BJ (cell line): ENCODE measurements at regions not wholly inside any gene's neighbourhood (a gene's known extent, or its start where the extent isn't known, plus 50 kb on each side); places are given as distances from the start of the nearest gene placed in this dataset.

Source experiments
- CTCF ChIA-PET: fragments of 350-600 bp; formaldehyde crosslinking; extraction: SDS; loops from one replicate; lab custom pipeline; 2021; ENCODE audit warnings: antibody characterized with exemption, inconsistent platforms; lab: Yijun Ruan, JAX
- POLR2A ChIA-PET: fragments of 300-600 bp; sonication (Branson Sonifier 250); formaldehyde crosslinking; extraction: SDS; loops from one replicate; lab custom pipeline; 2021; ENCODE audit warnings: antibody characterized with exemption; lab: Charles Lee
- DNase-seq: peaks from one replicate; pipeline ENCODE4 v3.0.0-alpha.2; 2011; ENCODE audit warnings: low read depth
- H3K27me3 ChIP-seq: 2 replicates; pipeline ENCODE4 v1.6.0; 2011; ENCODE audit warnings: low read length; ENCODE audit not compliant: control insufficient read depth, insufficient read depth
- H3K36me3 ChIP-seq: 2 replicates; pipeline ENCODE4 v1.5.1; 2011; ENCODE audit warnings: low read length; ENCODE audit not compliant: control insufficient read depth, insufficient read depth
- H3K4me3 ChIP-seq: 2 replicates; pipeline ENCODE4 v1.5.1; 2011; ENCODE audit warnings: low read depth, mild to moderate bottlenecking, control low read depth, low read length
- TF ChIP-seq, protein P1 (sequence below): IDR thresholded peaks from 2 replicates; pipeline ENCODE4 v1.5.1; 2011; ENCODE audit warnings: low read depth, mild to moderate bottlenecking, control low read depth, inconsistent platforms, low read length, moderate library complexity; ENCODE audit not compliant: insufficient read depth

DNA sequence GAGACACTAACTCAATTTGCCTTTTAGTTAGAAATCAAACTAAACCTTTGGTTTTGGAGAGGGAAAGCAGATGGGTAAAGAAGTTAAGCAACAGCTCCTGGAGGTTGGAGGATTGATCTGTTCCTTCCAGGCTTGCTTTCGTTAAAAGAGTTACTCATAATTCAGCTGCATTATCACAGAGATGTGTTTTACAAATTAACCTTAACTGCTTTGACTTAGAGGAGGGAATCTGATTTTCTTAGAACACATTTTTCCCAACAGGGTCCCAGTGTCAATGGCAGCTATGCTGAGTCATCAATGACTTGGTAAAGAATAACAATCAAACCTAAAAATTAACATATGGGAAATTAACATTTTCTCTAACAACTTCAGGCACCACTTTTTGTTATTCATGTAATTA, 113.4 kb downstream of the COPS8 start:
- TF ChIP-seq, protein P1, sequence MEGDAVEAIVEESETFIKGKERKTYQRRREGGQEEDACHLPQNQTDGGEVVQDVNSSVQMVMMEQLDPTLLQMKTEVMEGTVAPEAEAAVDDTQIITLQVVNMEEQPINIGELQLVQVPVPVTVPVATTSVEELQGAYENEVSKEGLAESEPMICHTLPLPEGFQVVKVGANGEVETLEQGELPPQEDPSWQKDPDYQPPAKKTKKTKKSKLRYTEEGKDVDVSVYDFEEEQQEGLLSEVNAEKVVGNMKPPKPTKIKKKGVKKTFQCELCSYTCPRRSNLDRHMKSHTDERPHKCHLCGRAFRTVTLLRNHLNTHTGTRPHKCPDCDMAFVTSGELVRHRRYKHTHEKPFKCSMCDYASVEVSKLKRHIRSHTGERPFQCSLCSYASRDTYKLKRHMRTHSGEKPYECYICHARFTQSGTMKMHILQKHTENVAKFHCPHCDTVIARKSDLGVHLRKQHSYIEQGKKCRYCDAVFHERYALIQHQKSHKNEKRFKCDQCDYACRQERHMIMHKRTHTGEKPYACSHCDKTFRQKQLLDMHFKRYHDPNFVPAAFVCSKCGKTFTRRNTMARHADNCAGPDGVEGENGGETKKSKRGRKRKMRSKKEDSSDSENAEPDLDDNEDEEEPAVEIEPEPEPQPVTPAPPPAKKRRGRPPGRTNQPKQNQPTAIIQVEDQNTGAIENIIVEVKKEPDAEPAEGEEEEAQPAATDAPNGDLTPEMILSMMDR: no peak
- DNase-seq: no peak
- no peaks in the 10 kb centered on the region for H3K36me3 ChIP-seq
- H3K4me3 ChIP-seq: no peak overlapping the region
- CTCF ChIA-PET: interaction anchor here (1.1 to 1.3 kb wide), 3 partner anchors 26 to 100 kb away, joined by 3 to 5 read pairs (median 4); no protein-coding TSS in a partner anchor
- POLR2A ChIA-PET: interaction anchor here (0.6 to 1.0 kb wide), 3 partner anchors 16 to 212 kb away, joined by 3 to 5 read pairs (median 3); no protein-coding TSS in a partner anchor
- no peaks in the 10 kb centered on the region for H3K27me3 ChIP-seq

DNA sequence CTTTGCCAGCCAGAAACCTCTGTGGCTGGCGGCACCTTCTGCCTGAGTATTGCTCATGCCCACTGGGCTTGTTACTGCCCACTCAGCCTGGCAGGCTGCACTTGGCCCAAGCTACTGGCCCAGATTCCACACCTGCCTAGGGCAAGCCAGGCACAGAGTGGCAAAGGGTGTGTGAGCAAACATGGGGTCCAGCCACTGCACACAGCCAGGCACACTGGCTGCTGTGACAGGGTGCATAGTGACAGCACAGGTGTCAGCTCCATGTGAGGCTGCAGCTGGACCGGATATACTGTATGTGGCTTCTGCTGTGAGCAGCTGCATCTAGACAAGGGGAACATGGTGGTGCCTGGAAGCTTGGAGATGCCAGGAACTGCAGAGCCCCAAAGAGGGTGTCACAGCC, 113.9 kb downstream of the COPS8 start:
- Histone ChIP-seq H3K4me3 (no peak overlapping the region), H3K27me3 (no peaks in the 10 kb centered on the region), H3K36me3 (no peaks in the 10 kb centered on the region)
- ChIA-PET CTCF (interaction anchor here (0.6 to 1.3 kb wide), 5 partner anchors 34 to 403 kb away, joined by 3 to 5 read pairs (median 3); no protein-coding TSS in a partner anchor), POLR2A (interaction anchor here (1.0 kb wide), 1 partner anchor 99 kb away, joined by 3 read pairs; no protein-coding TSS in a partner anchor)
- TF ChIP-seq, protein P1: no peak
- no peak for DNase-seq

DNA sequence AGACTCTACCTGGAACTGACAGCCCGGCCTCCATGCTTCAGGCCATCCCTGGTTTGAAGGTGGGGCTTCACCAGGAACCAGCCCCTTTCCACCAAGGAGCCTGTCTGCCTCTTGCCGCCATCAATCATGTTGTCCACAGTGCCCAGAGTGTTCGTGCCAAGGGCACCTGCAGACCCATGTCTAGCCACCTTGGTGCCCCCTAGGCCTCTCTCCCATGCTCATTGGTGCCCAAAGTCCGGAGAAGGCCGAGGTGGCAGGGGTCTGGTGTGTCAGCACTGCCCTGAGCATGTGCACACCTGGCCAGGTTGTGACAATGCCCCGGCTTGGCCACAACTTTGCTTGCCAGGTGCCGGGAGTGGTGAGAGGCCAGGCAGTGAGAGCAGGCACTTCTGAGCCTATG, 114.8 kb downstream of the COPS8 start:
- POLR2A ChIA-PET: interaction anchor here (0.5 kb wide), 1 partner anchor 82 kb away, joined by 5 read pairs; no protein-coding TSS in a partner anchor

DNA sequence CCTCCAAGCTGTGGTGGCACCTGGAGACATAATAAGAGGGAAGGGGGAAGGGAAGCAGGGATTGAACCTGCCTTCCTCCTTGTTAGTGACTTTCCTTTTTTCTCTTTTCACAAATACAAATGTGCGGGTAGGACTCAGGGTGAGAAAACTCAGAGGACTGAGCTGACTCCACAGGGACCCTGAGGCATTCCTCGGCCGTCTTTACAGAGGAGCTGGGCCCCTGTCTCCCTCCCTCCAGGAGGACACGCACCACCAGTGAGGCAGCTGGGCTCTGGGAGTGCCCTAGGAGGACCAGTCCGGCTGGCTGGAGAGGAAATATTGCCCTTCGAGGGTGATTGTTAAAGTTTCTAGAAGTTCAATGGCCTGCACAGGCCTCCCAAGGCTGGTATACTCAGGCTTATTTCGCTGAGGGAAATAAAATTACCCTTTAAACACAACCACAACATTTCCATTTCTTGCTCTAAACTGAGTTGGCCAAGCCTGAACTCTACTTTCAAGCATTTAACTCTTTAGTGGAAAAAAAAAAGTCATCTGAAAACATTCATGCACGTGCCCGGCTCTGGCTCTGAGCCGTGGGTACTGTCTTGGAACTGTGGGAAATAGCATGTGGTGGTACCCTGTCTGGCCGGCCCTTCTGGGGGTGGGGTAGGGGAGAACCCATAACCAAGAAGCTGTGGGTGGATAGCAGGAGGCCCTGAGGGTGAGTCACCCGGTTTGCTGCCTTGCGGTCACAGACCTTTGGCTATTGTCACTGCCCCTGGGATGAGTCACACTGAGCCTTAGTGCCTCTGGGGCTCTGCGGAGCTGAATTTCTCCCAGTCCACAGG, 116.0 kb downstream of the COPS8 start:
- ChIA-PET POLR2A (interaction anchor here (0.7 to 1.0 kb wide), 2 partner anchors 21 to 81 kb away, joined by 4 to 5 read pairs; no protein-coding TSS in a partner anchor), CTCF (interaction anchor here (0.6 to 2.9 kb wide), 6 partner anchors 8 to 114 kb away, joined by 3 to 11 read pairs (median 4); no protein-coding TSS in a partner anchor)
- no peak overlapping the region for H3K4me3 ChIP-seq
- H3K36me3 ChIP-seq: no peaks in the 10 kb centered on the region
- DNase-seq: no peak
- TF ChIP-seq, protein P1: no peak
- H3K27me3 ChIP-seq: no peaks in the 10 kb centered on the region

More for the DNA sequence above, 114.8 kb downstream of the COPS8 start:
- H3K4me3 ChIP-seq: no peak overlapping the region
- DNase-seq: no peak
- TF ChIP-seq, protein P1: no peak
- CTCF ChIA-PET: interaction anchor here (0.7 to 1.1 kb wide), 3 partner anchors 9 to 402 kb away, joined by 3 to 4 read pairs (median 3); no protein-coding TSS in a partner anchor
- no peaks in the 10 kb centered on the region for H3K36me3 ChIP-seq
- no peaks in the 10 kb centered on the region for H3K27me3 ChIP-seq
